Cardiac fibroblast (primary cell): ENCODE measurements at regions not wholly inside any gene's neighbourhood (a gene's known extent, or its start where the extent isn't known, plus 50 kb on each side); places are given as distances from the start of the nearest gene placed in this dataset.
A peak's percentile ranks its signal among the peaks of the same experiment; 100 is the strongest.
"Not testable (repeated sequence)": the region's sequence is repeated elsewhere in the genome, so short reads cannot be mapped to it uniquely, and the experiment has no call there.

Experiments used
- DNase-seq, 2 donors: peaks; one replicate each; pipeline versions ENCODE4 v3.0.0 to v3.0.0-alpha.2; 2010; ENCODE audit warnings: low read depth in 2 of 2
- H3K4me3 ChIP-seq, 2 donors: replicated peaks in 1 of 2; 1 replicate in 1 of 2; 2 replicates in 1 of 2; pipeline ENCODE4 v1.5.1; 2011; ENCODE audit warnings: low read depth in 2 of 2, low read length in 2 of 2, mild to moderate bottlenecking in 2 of 2, moderate library complexity in 1 of 2
- TF ChIP-seq, protein P1 (sequence below): IDR thresholded peaks from one replicate; pipeline ENCODE4 v1.5.1; 2011; ENCODE audit warnings: low read depth, mild to moderate bottlenecking, low read length, inconsistent platforms

DNA sequence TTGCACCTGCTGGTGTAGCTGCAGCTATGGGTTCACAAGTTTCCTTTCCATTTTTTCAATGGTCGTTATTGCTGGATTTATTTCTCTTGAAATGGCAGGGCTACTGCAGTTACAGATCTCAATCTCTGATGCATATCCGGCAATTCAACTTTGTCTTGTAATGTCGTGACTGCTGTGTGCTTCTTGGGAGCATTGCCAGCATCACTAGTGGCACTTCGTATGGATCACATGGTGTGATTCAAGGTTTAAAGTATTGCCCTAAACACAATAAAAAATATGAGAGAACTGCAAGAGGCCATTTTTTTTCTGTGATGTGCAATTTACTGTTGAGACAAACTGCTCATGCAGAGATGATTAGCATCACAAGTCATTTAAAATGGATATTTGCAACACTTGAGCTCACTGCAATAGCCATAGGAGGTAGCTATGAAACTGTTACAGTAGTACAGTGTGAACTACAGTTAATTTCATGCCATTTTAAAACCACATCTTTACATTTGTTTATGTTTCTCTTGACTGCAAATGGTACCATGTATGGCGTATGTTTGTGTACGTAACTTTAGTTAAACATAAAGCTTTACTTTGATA lies 217.4 kb upstream of the PDE3A start:
- H3K4me3 ChIP-seq: no peak overlapping the region
- TF ChIP-seq, protein P1, sequence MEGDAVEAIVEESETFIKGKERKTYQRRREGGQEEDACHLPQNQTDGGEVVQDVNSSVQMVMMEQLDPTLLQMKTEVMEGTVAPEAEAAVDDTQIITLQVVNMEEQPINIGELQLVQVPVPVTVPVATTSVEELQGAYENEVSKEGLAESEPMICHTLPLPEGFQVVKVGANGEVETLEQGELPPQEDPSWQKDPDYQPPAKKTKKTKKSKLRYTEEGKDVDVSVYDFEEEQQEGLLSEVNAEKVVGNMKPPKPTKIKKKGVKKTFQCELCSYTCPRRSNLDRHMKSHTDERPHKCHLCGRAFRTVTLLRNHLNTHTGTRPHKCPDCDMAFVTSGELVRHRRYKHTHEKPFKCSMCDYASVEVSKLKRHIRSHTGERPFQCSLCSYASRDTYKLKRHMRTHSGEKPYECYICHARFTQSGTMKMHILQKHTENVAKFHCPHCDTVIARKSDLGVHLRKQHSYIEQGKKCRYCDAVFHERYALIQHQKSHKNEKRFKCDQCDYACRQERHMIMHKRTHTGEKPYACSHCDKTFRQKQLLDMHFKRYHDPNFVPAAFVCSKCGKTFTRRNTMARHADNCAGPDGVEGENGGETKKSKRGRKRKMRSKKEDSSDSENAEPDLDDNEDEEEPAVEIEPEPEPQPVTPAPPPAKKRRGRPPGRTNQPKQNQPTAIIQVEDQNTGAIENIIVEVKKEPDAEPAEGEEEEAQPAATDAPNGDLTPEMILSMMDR: no peak
- DNase-seq: peak in 1 of 2 donors; percentile 19

DNA sequence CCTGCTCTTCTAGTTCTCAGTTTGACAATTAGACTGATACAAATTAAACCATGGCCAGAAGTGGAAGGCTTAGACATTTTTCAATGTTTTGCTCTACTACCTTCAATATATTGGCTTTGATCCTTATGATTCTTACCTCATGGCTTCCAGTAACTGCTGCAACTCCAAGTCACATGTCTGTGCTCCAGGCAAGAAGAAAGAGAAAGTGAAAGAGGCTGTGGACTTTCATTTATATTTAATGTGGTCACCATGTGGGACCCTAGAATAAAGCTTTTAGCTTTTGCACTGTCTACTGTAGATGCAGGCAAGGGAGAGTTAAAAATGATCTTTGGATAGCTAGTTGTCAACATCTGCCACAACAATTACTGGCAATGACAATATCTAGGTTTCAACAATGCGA lies 214.3 kb upstream of the PDE3A start:
- TF ChIP-seq, protein P1: no peak
- peak; percentile 22 to 39 for DNase-seq
- no peak overlapping the region for H3K4me3 ChIP-seq

DNA sequence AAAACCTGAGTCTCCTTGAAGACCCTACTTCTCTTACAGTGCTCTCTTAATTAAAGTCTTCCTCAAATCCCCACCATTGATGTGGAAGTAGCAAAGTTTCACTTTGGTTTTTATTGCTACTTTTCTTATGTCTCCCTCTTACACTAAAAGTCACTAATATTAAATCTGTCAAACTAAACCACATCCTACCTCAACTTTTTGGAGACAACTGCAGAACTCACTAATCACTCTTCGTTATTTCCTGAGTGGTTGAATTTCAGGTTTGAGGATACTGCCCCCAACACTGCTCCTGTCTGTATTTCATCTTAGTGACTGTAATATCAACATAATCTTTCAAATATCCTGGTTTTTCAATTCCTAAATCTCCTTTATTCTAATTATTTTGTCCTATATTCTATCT lies 213.0 kb upstream of the PDE3A start:
- TF ChIP-seq, protein P1: no peak
- H3K4me3 ChIP-seq: no peak overlapping the region
- DNase-seq: no peak

DNA sequence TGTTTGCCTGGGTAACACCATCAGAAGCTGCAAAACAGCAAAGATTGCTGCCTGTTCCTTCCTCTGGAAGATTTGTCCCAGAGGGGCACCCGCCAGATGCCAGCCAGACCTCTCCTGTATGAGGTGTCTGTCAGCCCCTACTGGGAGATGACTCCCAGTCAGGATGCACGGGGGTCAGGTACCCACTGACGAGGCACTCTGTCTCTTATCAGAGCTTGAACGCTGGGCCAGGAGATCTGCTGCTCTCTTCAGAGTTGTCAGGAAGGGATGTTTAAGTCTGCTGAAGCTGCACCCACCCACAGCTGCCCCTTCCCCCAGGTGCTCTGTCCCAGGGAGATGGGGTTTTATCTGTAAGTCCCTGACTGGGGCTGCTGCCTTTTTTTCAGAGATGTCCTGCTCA lies 207.4 kb upstream of the PDE3A start:
- DNase-seq, H3K4me3 ChIP-seq: not testable (repeated sequence)

DNA sequence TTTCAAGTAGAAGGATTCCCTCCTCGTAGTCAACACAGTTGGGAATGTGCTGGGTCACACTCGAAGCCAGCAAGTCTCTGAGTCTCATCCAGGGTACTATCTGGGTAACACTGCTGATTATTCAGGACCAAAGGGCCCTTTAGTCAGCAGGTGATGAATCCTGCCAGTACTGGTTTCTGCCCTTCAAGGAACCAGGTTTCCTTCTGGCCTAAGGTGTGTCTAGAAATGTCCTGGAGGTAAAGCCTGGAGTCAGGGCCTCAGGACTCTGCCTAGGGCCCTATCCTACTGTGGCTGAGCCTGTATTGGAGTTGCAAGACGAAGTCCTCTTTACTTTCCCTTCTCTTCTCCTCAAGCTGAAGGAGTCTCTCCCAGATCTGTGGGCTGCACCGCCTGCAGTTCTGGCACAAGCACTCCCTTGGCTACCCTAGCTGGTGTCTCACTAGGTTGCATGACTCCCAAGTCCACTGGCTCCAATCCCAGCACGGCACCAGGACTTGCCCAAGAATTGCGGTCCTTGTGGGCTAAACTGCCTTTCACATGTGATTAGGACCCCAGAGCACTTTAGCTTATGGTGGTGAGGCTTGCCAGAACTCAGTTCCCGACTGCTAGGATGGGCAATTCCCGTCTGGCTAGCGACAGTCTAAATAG lies 193.7 kb upstream of the PDE3A start:
- no peak for DNase-seq
- TF ChIP-seq, protein P1: no peak
- no peak overlapping the region for H3K4me3 ChIP-seq

DNA sequence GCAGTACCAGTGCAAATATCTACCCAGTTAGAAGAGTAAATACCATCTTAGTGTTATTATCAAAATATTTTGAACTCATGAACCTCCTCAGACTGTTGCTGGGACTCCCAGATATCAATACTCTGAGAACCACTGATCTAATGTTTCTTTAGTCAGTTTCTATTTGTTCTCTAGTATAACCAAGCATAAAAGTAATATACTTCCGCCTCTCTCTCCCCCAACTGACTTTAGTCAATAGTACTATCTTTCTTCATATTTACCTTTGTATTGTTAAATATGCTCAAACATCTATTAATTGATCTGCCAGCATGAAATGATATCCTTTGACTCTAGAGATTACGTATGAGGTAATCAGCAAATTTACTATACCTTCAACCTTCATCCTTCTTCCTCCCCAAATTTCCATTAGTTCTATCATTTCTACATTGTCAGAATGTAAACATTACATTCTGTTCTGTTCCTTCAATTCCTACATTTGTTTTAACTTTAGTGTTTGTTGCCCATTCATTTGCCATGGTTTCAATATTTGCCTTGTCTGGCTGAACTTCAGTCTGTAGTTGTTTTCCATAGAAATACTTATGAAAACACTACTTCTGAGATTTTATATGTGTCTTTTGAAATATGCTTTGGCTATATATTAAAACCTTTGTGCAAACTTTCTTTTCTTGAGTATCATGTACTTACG lies 192.5 kb upstream of the PDE3A start:
- TF ChIP-seq, protein P1: no peak
- no peak for DNase-seq

DNA sequence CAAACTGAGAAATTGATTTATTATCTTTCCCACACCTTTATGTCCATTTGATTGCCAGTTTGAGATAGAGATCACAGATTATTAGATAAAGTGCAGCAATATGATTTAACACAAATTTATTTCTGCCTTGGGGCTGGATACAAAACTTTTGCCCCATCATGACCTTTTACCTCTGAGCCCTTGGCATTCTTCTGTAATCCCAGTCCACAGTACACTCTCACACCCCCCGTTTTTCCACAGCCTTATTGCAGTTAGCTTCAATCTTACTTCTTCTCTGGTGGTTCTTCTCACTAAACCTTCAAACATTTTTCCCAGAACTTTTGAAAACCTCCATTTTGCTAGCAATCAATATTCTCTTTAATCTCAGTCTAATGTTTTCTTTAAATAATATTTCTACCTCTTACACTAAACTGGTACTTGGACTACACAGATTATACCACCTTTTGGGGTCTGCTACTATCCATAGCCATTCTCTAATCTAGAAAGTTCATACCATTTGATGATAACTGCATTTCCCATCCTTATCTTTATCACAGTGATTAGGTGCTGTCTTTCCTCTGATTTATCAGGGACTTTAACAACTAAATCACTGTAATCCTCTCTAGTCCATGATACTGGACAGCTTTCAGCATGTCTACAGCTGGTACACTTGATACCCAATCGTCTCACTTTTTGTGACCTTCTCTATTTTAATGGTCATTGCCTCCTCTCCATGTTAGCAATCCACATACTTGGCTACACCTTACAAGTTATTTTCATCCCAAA lies 186.7 kb upstream of the PDE3A start:
- no peak for DNase-seq
- no peak overlapping the region for H3K4me3 ChIP-seq
- TF ChIP-seq, protein P1: no peak

More for the DNA sequence above, 192.5 kb upstream of the PDE3A start:
- no peak overlapping the region for H3K4me3 ChIP-seq
